Limb (tissue), 2 donors: ENCODE measurements at regions not wholly inside any gene's neighbourhood (a gene's known extent, or its start where the extent isn't known, plus 50 kb on each side); places are given as distances from the start of the nearest gene placed in this dataset.
A peak's percentile ranks its signal among the peaks of the same experiment; 100 is the strongest.
"Not testable (repeated sequence)": the region's sequence is repeated elsewhere in the genome, so short reads cannot be mapped to it uniquely, and the experiment has no call there.

Experiments
- DNase-seq, 2 donors: peaks; one replicate each; pipeline ENCODE4 v3.0.0-alpha.2; 2016; ENCODE audit errors: extremely low spot score in 2 of 2

GRCh38 chr2:118423776-118424175, 335.5 kb downstream of the INSIG2 start:
- no peak for DNase-seq

- DNase-seq: no peak
These were observed 333.4 kb downstream of the INSIG2 start for GRCh38 chr2:118421648-118422047.

GRCh38 chr2:118417406-118418120, 329.3 kb downstream of the INSIG2 start:
- no peak for DNase-seq

- DNase-seq: not testable (repeated sequence)
These were observed 326.9 kb downstream of the INSIG2 start for GRCh38 chr2:118415186-118415585.

- DNase-seq: no peak
These were observed 315.6 kb downstream of the INSIG2 start for GRCh38 chr2:118403658-118404451.

- DNase-seq: no peak
These were observed 300.5 kb downstream of the INSIG2 start for GRCh38 chr2:118388771-118389170.

GRCh38 chr2:118387509-118387908, 299.2 kb downstream of the INSIG2 start:
- DNase-seq: no peak

- no peak for DNase-seq
These were observed 298.5 kb downstream of the INSIG2 start for GRCh38 chr2:118386641-118387302.

GRCh38 chr2:118380915-118381653, 292.8 kb downstream of the INSIG2 start:
- no peak for DNase-seq

GRCh38 chr2:118375907-118376485, 287.7 kb downstream of the INSIG2 start:
- DNase-seq: no peak

- no peak for DNase-seq
These were observed 286.9 kb downstream of the INSIG2 start for GRCh38 chr2:118374974-118375755.

GRCh38 chr2:118372886-118373830, 284.9 kb downstream of the INSIG2 start:
- DNase-seq: no peak

- DNase-seq: peak; percentile 31 to 53
These were observed 283.2 kb downstream of the INSIG2 start for GRCh38 chr2:118371515-118371914.

- not testable (repeated sequence) for DNase-seq
These were observed 281.2 kb downstream of the INSIG2 start for GRCh38 chr2:118369521-118369920.

- no peak for DNase-seq
These were observed 275.3 kb downstream of the INSIG2 start for GRCh38 chr2:118363604-118364003.

- DNase-seq: no peak
These were observed 267.8 kb downstream of the INSIG2 start for GRCh38 chr2:118356051-118356450.

- DNase-seq: no peak
These were observed 263.5 kb downstream of the INSIG2 start for GRCh38 chr2:118351796-118352195.

- DNase-seq: no peak
These were observed 262.4 kb downstream of the INSIG2 start for GRCh38 chr2:118350621-118351020.

GRCh38 chr2:118349365-118349764, 261.1 kb downstream of the INSIG2 start:
- DNase-seq: no peak
